Neural progenitor cell (in vitro differentiated cells): ENCODE measurements at regions not wholly inside any gene's neighbourhood (a gene's known extent, or its start where the extent isn't known, plus 50 kb on each side); places are given as distances from the start of the nearest gene placed in this dataset.

Source experiments
- DNase-seq: peaks from one replicate; pipeline ENCODE4 v3.0.0-alpha.2; 2016; ENCODE audit warnings: low spot score
- H2AFZ ChIP-seq: fragments of 200-600 bp; sonication (generic); replicated peaks from 2 replicates; pipeline ENCODE4 v1.6.1; 2016; ENCODE audit warnings: antibody characterized with exemption
- H3F3A ChIP-seq: fragments of 200-600 bp; sonication (generic); 2 replicates; pipeline ENCODE4 v1.6.1; 2016; ENCODE audit warnings: antibody characterized with exemption, low read depth
- H3K27ac ChIP-seq: fragments of 200-600 bp; sonication (generic); 2 replicates; pipeline ENCODE4 v1.5.1; 2016; ENCODE audit warnings: mild to moderate bottlenecking
- H3K27me3 ChIP-seq: fragments of 200-600 bp; sonication (generic); 2 replicates; pipeline ENCODE4 v1.6.1; 2016; ENCODE audit warnings: mild to moderate bottlenecking, moderate library complexity
- H3K36me3 ChIP-seq: fragments of 200-600 bp; sonication (generic); 2 replicates; pipeline ENCODE4 v1.5.1; 2016
- H3K4me1 ChIP-seq: fragments of 200-600 bp; sonication (generic); 2 replicates; pipeline ENCODE4 v1.6.1; 2016; ENCODE audit warnings: mixed run types
- H3K4me2 ChIP-seq: fragments of 200-600 bp; sonication (generic); 2 replicates; pipeline ENCODE4 v1.6.1; 2016
- H3K4me3 ChIP-seq: fragments of 200-600 bp; sonication (generic); 2 replicates; pipeline ENCODE4 v1.5.1; 2016
- H3K79me2 ChIP-seq: fragments of 200-600 bp; sonication (generic); 2 replicates; pipeline ENCODE4 v1.6.1; 2016; ENCODE audit warnings: low read depth
- H3K9ac ChIP-seq: fragments of 200-600 bp; sonication (generic); 2 replicates; pipeline ENCODE4 v1.6.1; 2016
- H3K9me3 ChIP-seq: fragments of 200-600 bp; sonication (generic); 2 replicates; pipeline ENCODE4 v1.5.1; 2016; ENCODE audit warnings: low read depth
- H4K20me1 ChIP-seq: fragments of 200-600 bp; sonication (generic); 2 replicates; pipeline ENCODE4 v1.6.1; 2016; ENCODE audit warnings: low read depth
- H3K27ac Mint-ChIP-seq: 3 replicates; pipeline ENCODE4 v1.8.0; 2021; ENCODE audit warnings: mixed read lengths
- H3K27me3 Mint-ChIP-seq: 2 replicates; pipeline ENCODE4 v1.8.0; 2022; ENCODE audit warnings: low read depth, mild to moderate bottlenecking, inconsistent platforms, moderate library complexity, mixed read lengths; ENCODE audit not compliant: insufficient read depth
- H3K36me3 Mint-ChIP-seq: 3 replicates; pipeline ENCODE4 v1.8.0; 2021; ENCODE audit warnings: mixed read lengths
- H3K4me1 Mint-ChIP-seq: 3 replicates; pipeline ENCODE4 v1.8.0; 2021; ENCODE audit warnings: mixed read lengths
- H3K4me3 Mint-ChIP-seq: 3 replicates; pipeline ENCODE4 v1.8.0; 2021; ENCODE audit warnings: mild to moderate bottlenecking, moderate library complexity, mixed read lengths
- H3K9me3 Mint-ChIP-seq: 3 replicates; pipeline ENCODE4 v1.8.0; 2020; ENCODE audit warnings: mixed read lengths
- EZH2 ChIP-seq: fragments of 200-600 bp; sonication (generic); IDR thresholded peaks from 2 replicates; pipeline ENCODE4 v1.6.1; 2017; ENCODE audit warnings: antibody characterized with exemption, mild to moderate bottlenecking, moderate library complexity
- EZH2phosphoT487 ChIP-seq: fragments of 200-600 bp; sonication (generic); IDR thresholded peaks from 2 replicates; pipeline ENCODE4 v1.6.1; 2017; ENCODE audit warnings: antibody characterized with exemption
- TF ChIP-seq, protein P1 (sequence below): fragments of 200-600 bp; sonication (generic); IDR thresholded peaks from 2 replicates; pipeline ENCODE4 v1.5.1; 2017; ENCODE audit warnings: antibody characterized with exemption, mild to moderate bottlenecking

DNA sequence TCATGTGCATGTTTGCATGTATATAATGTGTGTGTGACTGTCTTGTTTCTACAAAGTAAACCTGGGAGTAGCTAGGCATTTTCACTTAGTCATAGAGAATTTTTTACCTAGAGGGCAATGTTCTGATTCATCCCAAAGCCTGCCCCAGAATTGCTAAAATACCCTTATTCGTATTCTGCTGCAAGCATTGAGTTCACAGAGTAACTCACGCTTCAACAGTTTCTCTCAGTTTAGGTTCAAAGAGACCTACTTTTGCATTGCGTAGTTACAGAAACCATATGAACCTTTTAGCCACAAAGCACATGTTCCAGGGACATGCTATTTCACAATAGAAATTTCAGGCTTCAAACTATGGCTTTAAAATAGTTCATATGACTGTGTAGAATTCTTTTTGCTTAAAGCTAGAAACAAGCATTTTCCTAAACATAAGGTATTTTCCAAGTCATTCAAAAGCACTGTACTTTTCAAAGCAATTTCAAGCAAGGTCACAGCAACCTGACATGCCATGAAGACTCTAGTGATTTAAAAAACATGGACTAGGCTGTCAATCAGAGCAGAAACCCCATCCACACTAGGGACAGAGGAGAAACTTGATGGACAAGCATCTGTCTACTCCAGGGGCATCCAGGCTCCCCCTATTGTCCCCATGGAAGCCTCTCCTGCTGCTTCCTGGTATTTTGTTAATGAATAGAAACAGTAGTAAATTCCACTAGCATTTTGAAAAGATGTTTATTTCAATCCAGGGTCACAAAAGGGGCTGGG is 81.5 kb upstream of the MAPK10 start:
- H2AFZ ChIP-seq: peak overlapping the region; percentile 23

DNA sequence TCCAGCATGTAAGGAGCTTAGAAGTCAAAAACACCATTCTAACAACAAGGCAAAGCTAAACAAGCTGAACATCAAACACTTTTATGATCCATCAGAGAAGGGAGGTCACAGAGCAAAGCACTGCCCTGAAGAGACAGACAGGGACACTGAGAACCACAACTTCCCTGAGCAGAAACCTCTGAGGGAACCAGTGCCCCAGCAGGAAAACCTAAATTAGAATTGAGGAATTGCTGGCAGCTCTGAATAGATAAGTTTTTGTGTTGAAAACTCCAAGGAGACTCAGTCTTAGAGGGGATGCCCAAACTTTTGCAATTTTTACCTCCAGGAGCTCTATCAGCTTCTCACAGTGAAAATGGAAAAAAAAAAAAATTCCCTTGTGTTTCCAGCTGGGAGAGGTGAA is 83.0 kb upstream of the MAPK10 start:
- Histone ChIP-seq H3K79me2 (no peaks in the 10 kb centered on the region), H3K4me2 (no peak overlapping the region), H3F3A (peaks cover 39% of the 10 kb centered on the region), H3K4me1 (peaks cover 32% of the 10 kb centered on the region), H3K9ac (no peak overlapping the region), H3K27ac (peak overlapping the region; percentile 87), H3K9me3 (peaks cover 19% of the 10 kb centered on the region), H3K36me3 (peaks cover 19% of the 10 kb centered on the region), H3K27me3 (no peaks in the 10 kb centered on the region), H3K4me3 (no peak overlapping the region), H4K20me1 (no peaks in the 10 kb centered on the region), H2AFZ (no peak overlapping the region)
- Mint-ChIP-seq H3K36me3 (peaks cover 33% of the 10 kb centered on the region), H3K4me3 (no peak overlapping the region), H3K27me3 (no peaks in the 10 kb centered on the region), H3K27ac (peak overlapping the region; percentile 82), H3K9me3 (peaks cover 35% of the 10 kb centered on the region), H3K4me1 (peaks cover 30% of the 10 kb centered on the region)
- no peak for DNase-seq
- TF ChIP-seq EZH2: no peak
- TF ChIP-seq, protein P1, sequence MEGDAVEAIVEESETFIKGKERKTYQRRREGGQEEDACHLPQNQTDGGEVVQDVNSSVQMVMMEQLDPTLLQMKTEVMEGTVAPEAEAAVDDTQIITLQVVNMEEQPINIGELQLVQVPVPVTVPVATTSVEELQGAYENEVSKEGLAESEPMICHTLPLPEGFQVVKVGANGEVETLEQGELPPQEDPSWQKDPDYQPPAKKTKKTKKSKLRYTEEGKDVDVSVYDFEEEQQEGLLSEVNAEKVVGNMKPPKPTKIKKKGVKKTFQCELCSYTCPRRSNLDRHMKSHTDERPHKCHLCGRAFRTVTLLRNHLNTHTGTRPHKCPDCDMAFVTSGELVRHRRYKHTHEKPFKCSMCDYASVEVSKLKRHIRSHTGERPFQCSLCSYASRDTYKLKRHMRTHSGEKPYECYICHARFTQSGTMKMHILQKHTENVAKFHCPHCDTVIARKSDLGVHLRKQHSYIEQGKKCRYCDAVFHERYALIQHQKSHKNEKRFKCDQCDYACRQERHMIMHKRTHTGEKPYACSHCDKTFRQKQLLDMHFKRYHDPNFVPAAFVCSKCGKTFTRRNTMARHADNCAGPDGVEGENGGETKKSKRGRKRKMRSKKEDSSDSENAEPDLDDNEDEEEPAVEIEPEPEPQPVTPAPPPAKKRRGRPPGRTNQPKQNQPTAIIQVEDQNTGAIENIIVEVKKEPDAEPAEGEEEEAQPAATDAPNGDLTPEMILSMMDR: no peak

More for the DNA sequence above, 81.5 kb upstream of the MAPK10 start:
- H3K27ac ChIP-seq: peak overlapping the region; percentile 87
- H3K36me3 ChIP-seq: peaks cover 11% of the 10 kb centered on the region
- peaks cover 31% of the 10 kb centered on the region for H3K9me3 Mint-ChIP-seq
- peaks cover 26% of the 10 kb centered on the region for H3K4me1 ChIP-seq
- peaks cover 28% of the 10 kb centered on the region for H3K36me3 Mint-ChIP-seq
- no peaks in the 10 kb centered on the region for H3K27me3 Mint-ChIP-seq
- H3K4me2 ChIP-seq: peak overlapping the region; percentile 53
- H3K27me3 ChIP-seq: no peaks in the 10 kb centered on the region
- H3K4me1 Mint-ChIP-seq: peaks cover 30% of the 10 kb centered on the region
- TF ChIP-seq, protein P1: peak; percentile 27
- no peak for TF ChIP-seq EZH2phosphoT487
- peaks cover 19% of the 10 kb centered on the region for H3K9me3 ChIP-seq
- peak overlapping the region; percentile 14 for H3K4me3 ChIP-seq
- H3F3A ChIP-seq: peaks cover 35% of the 10 kb centered on the region
- H3K9ac ChIP-seq: no peak overlapping the region
- H4K20me1 ChIP-seq: no peaks in the 10 kb centered on the region
- peak; percentile 68 for DNase-seq
- H3K27ac Mint-ChIP-seq: peak overlapping the region; percentile 94
- no peaks in the 10 kb centered on the region for H3K79me2 ChIP-seq
- peak overlapping the region; percentile 41 for H3K4me3 Mint-ChIP-seq

DNA sequence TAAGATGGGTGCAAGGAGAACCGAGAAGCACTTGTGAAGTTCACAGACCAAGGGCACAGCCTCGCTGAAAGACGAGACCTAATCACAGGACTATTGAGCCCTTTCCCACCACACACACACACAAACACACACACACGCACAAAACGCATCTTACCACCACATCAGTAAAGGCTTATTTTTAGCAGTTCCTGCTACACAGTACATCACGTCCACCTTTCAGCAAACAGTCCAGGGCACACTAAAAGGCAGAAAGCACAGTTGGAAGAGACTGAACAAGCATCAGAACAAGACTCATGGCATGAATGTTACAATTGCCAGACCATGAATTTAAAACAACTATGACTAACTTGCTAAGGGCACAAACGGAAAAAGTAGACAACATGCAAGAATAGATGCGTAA is 83.6 kb upstream of the MAPK10 start:
- peak overlapping the region; percentile 85 for H3K27ac Mint-ChIP-seq
- peaks cover 30% of the 10 kb centered on the region for H3K4me1 Mint-ChIP-seq

More for the DNA sequence above, 83.6 kb upstream of the MAPK10 start:
- TF ChIP-seq EZH2phosphoT487 (no peak), EZH2 (no peak)
- TF ChIP-seq, protein P1: no peak
- H3K27me3 Mint-ChIP-seq: no peaks in the 10 kb centered on the region
- Histone ChIP-seq H3K4me1 (peaks cover 34% of the 10 kb centered on the region), H3K9me3 (peaks cover 19% of the 10 kb centered on the region), H3K4me2 (no peak overlapping the region), H3K79me2 (no peaks in the 10 kb centered on the region), H4K20me1 (no peaks in the 10 kb centered on the region), H3K27me3 (no peaks in the 10 kb centered on the region), H3F3A (peaks cover 45% of the 10 kb centered on the region), H3K4me3 (no peak overlapping the region), H3K27ac (peak overlapping the region; percentile 87), H3K36me3 (peaks cover 25% of the 10 kb centered on the region), H2AFZ (no peak overlapping the region), H3K9ac (no peak overlapping the region)
- H3K36me3 Mint-ChIP-seq: peaks cover 33% of the 10 kb centered on the region
- no peak for DNase-seq
- peaks cover 36% of the 10 kb centered on the region for H3K9me3 Mint-ChIP-seq
- no peak overlapping the region for H3K4me3 Mint-ChIP-seq
